B cell (primary cell): ENCODE measurements at regions not wholly inside any gene's neighbourhood (a gene's known extent, or its start where the extent isn't known, plus 50 kb on each side); places are given as distances from the start of the nearest gene placed in this dataset.
"Not testable (repeated sequence)": the region's sequence is repeated elsewhere in the genome, so short reads cannot be mapped to it uniquely, and the experiment has no call there.

Experiments
- ATAC-seq: fragments of 200-7000 bp; cut with Tn5 transposase; one replicate; pipeline ENCODE4 v1.10.0; 2021; ENCODE audit warnings: low read depth, mild to moderate bottlenecking, moderate number of reproducible peaks, moderate library complexity
- CTCF ChIA-PET: fragments of 350-600 bp; sonication (Branson Sonifier 250); formaldehyde crosslinking; loops from one replicate; lab custom pipeline; 2021; ENCODE audit warnings: antibody characterized with exemption, inconsistent platforms; lab: Charles Lee
- POLR2A ChIA-PET: fragments of 350-600 bp; sonication (Branson Sonifier 250); formaldehyde crosslinking; loops from one replicate; lab custom pipeline; 2021; ENCODE audit warnings: antibody characterized with exemption; lab: Charles Lee
- DNase-seq: peaks from one replicate; pipeline ENCODE4 v3.0.0; 2013
- H2AFZ ChIP-seq: 2 replicates; pipeline ENCODE4 v1.6.1; 2012; ENCODE audit warnings: mild to moderate bottlenecking, low read depth, low read length; ENCODE audit not compliant: insufficient read depth, poor library complexity, severe bottlenecking
- H3K27ac ChIP-seq, 2 donors: 1 replicate in 1 of 2; 2 replicates in 1 of 2; pipeline ENCODE4 v1.5.1; 2012 to 2013; ENCODE audit warnings: low read length in 2 of 2, mild to moderate bottlenecking in 2 of 2, moderate library complexity in 1 of 2
- H3K27me3 ChIP-seq, 4 experiments: fragments of 200-600 bp in 1 of 4; sonication (generic) in 1 of 4; replicated peaks in 1 of 4; 1 replicate in 2 of 4; 2 replicates in 2 of 4; pipeline versions ENCODE4 v1.6.1 to v1.7.0; 2013 to 2016; ENCODE audit warnings: low read length in 3 of 4, mild to moderate bottlenecking in 2 of 4, mixed read lengths in 1 of 4, moderate library complexity in 1 of 4; ENCODE audit not compliant: insufficient read depth in 4 of 4, control insufficient read depth in 3 of 4; ENCODE audit errors: control extremely low read depth in 1 of 4
- H3K36me3 ChIP-seq, 2 experiments: replicated peaks in 1 of 2; 1 replicate in 1 of 2; 2 replicates in 1 of 2; pipeline versions ENCODE4 v1.6.1 to v1.7.1; 2013; ENCODE audit warnings: low read length in 1 of 2; ENCODE audit not compliant: insufficient read depth in 2 of 2, control insufficient read depth in 1 of 2; ENCODE audit errors: control extremely low read depth in 1 of 2, extremely low read depth in 1 of 2
- H3K4me1 ChIP-seq, 2 donors: fragments of 200-600 bp in 1 of 2; sonication (generic) in 1 of 2; 1 replicate in 1 of 2; 2 replicates in 1 of 2; pipeline versions ENCODE4 v1.5.1 to v1.6.1; 2013 to 2017; ENCODE audit warnings: low read length in 2 of 2; ENCODE audit not compliant: control insufficient read depth in 2 of 2, insufficient read depth in 2 of 2
- H3K4me2 ChIP-seq: replicated peaks from 2 replicates; pipeline ENCODE3; 2012; ENCODE audit warnings: mild to moderate bottlenecking, low read depth, low read length; ENCODE audit not compliant: poor library complexity, severe bottlenecking
- H3K4me3 ChIP-seq, 5 experiments: fragments of 200-600 bp in 1 of 5; sonication (generic) in 1 of 5; 1 replicate in 3 of 5; 2 replicates in 2 of 5; pipeline versions ENCODE4 v1.5.1 to v1.7.0; 2011 to 2016; ENCODE audit warnings: low read length in 4 of 5, mild to moderate bottlenecking in 4 of 5, low read depth in 2 of 5, control low read depth in 1 of 5, moderate library complexity in 1 of 5; ENCODE audit not compliant: insufficient read depth in 1 of 5; ENCODE audit errors: control extremely low read depth in 1 of 5, extremely low read depth in 1 of 5
- H3K79me2 ChIP-seq: fragments of 200-600 bp; sonication (generic); one replicate; pipeline ENCODE4 v1.6.0; 2016; ENCODE audit warnings: low read length; ENCODE audit not compliant: control insufficient read depth, insufficient read depth
- H3K9ac ChIP-seq: fragments of 200-600 bp; sonication (generic); 2 replicates; pipeline ENCODE4 v1.6.1; 2017; ENCODE audit warnings: mild to moderate bottlenecking, low read length, moderate library complexity
- H3K9me3 ChIP-seq, 3 donors: one replicate each; pipeline versions ENCODE4 v1.6.1 to v1.7.1; 2013; ENCODE audit warnings: low read length in 2 of 3; ENCODE audit not compliant: control insufficient read depth in 2 of 3, insufficient read depth in 1 of 3; ENCODE audit errors: control extremely low read depth in 1 of 3
- H4K20me1 ChIP-seq: 2 replicates; pipeline ENCODE4 v1.6.0; 2012; ENCODE audit warnings: mild to moderate bottlenecking, low read length; ENCODE audit not compliant: insufficient read depth, control insufficient read depth, poor library complexity, severe bottlenecking
- H3K27ac Mint-ChIP-seq: one replicate; pipeline ENCODE4 v1.8.0; 2021; ENCODE audit warnings: mixed read lengths
- H3K27me3 Mint-ChIP-seq: one replicate; pipeline ENCODE4 v1.8.0; 2021; ENCODE audit warnings: mixed read lengths
- H3K4me1 Mint-ChIP-seq: one replicate; pipeline ENCODE4 v1.8.0; 2021; ENCODE audit warnings: mixed read lengths
- H3K4me3 Mint-ChIP-seq: one replicate; pipeline ENCODE4 v1.8.0; 2021; ENCODE audit warnings: mixed read lengths
- H3K9me3 Mint-ChIP-seq: one replicate; pipeline ENCODE4 v1.8.0; 2022; ENCODE audit warnings: mixed read lengths; ENCODE audit not compliant: insufficient read depth
- CTCF ChIP-seq: fragments of 200-600 bp; IDR thresholded peaks from one replicate; pipeline ENCODE4 v1.8.0; 2022; ENCODE audit warnings: antibody characterized with exemption, mild to moderate bottlenecking
- EZH2 ChIP-seq: IDR thresholded peaks from 2 replicates; pipeline ENCODE4 v1.6.1; 2012; ENCODE audit warnings: borderline replicate concordance, low read depth, mild to moderate bottlenecking, moderate library complexity, low read length; ENCODE audit not compliant: insufficient read depth, poor library complexity, severe bottlenecking
- WGBS: methylation state at CpG from one replicate; pipeline ENCODE4 v1.1.5; 2013; ENCODE audit warnings: missing lambda C conversion rate; ENCODE audit not compliant: insufficient coverage; 5-methylcytosine and 5-hydroxymethylcytosine counted together
- intact Hi-C: fragments of 100-400 bp; cut with micrococcal nuclease; formaldehyde crosslinking; loops from one replicate; pipeline ENCODE4 v1.10.0; 2022

GRCh38 chr17:22095414-22095813 lies 403.1 kb downstream of the KCNJ18 start:
- H3K27me3 Mint-ChIP-seq, H3K79me2 ChIP-seq, H3K4me3 ChIP-seq, H3K9me3 Mint-ChIP-seq, H3K36me3 ChIP-seq, H3K27ac Mint-ChIP-seq, H3K27ac ChIP-seq, H3K9ac ChIP-seq, DNase-seq, H3K4me1 Mint-ChIP-seq, H3K27me3 ChIP-seq, H3K4me2 ChIP-seq, CTCF ChIA-PET, POLR2A ChIA-PET, intact Hi-C loops, H3K4me1 ChIP-seq, H4K20me1 ChIP-seq, H2AFZ ChIP-seq, H3K9me3 ChIP-seq, ATAC-seq, H3K4me3 Mint-ChIP-seq: not testable (repeated sequence)
- no CpG with 5 or more reads among the region's 2 CpGs for WGBS

DNA sequence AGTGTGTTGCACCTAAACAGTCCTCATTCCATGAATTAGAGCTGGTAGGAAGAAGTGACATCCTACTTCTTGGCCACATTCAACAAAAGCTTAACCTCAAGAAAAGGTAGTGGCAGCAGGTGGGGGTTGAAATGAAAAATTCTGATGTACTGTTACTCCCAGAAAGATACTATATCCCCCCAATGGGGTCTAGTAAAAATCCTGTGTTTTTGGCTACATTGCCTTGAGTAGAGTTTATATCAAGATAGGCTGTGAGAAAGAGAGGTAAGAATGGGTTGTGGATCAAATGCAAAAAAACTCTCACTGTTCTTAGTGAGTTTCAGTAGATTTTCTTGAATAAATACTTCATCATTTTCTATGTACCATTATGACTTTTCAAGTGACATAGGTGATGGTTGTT lies 407.3 kb downstream of the KCNJ18 start:
- H3K4me1 ChIP-seq, H3K4me3 Mint-ChIP-seq, H3K4me1 Mint-ChIP-seq, H3K36me3 ChIP-seq, H3K27ac ChIP-seq, H3K9ac ChIP-seq, H3K9me3 Mint-ChIP-seq, DNase-seq, H3K27me3 ChIP-seq, H3K79me2 ChIP-seq, H3K4me2 ChIP-seq, H4K20me1 ChIP-seq, H3K27ac Mint-ChIP-seq, H3K9me3 ChIP-seq, H3K27me3 Mint-ChIP-seq, H3K4me3 ChIP-seq, CTCF ChIA-PET, H2AFZ ChIP-seq, intact Hi-C loops, POLR2A ChIA-PET, ATAC-seq: not testable (repeated sequence)

DNA sequence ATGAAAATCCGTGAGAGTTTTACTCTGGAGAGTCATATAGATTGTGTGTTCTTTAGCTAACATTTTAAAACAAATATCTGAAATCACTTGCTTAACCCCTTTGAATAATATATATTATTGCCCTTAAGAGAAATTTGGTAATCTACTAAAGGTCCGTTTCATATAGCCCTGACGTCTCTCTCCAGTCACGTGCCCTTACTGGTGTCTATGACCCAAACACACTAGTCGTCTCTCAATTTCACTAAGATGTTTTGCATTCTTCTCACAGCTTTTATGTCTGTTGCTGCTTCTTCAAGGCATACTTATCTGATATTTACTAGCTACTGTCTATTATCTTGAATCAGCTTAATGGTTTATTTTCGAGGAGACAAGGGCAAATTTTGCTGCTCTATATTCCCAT lies 409.9 kb downstream of the KCNJ18 start:
- 95% methylated on average over 3 of the region's 6 CpGs for WGBS
- no peaks in the 10 kb centered on the region for H3K27me3 ChIP-seq

More for the DNA sequence above, 409.9 kb downstream of the KCNJ18 start:
- Histone ChIP-seq H3K9ac (no peak overlapping the region), H3K79me2 (no peaks in the 10 kb centered on the region), H3K4me3 (no peak overlapping the region), H4K20me1 (no peaks in the 10 kb centered on the region), H3K36me3 (no peaks in the 10 kb centered on the region), H3K4me2 (no peak overlapping the region), H3K4me1 (no peaks in the 10 kb centered on the region), H2AFZ (no peak overlapping the region), H3K9me3 (peaks cover 0 to 7% (median 0%) of the 10 kb centered on the region in 3 donors), H3K27ac (no peak overlapping the region)
- ATAC-seq (no peak), DNase-seq (no peak)
- H3K9me3 Mint-ChIP-seq = peaks cover 3% of the 10 kb centered on the region
- no peaks in the 10 kb centered on the region for H3K4me1 Mint-ChIP-seq
- no peak overlapping the region for H3K4me3 Mint-ChIP-seq
- no peaks in the 10 kb centered on the region for H3K27me3 Mint-ChIP-seq
- CTCF ChIA-PET = no interaction called here
- POLR2A ChIA-PET = no interaction called here
- no peak overlapping the region for H3K27ac Mint-ChIP-seq
- TF ChIP-seq CTCF (no peak), EZH2 (no peak)
- intact Hi-C loops = no loop called here
